Left ventricle myocardium inferior (tissue), 1 donor: ENCODE measurements at regions not wholly inside any gene's neighbourhood (a gene's known extent, or its start where the extent isn't known, plus 50 kb on each side); places are given as distances from the start of the nearest gene placed in this dataset.

ENCODE experiments used
- DNase-seq: peaks from one replicate; pipeline ENCODE4 v3.0.0-alpha.2; 2020
- H3K27ac ChIP-seq: fragments of 200-600 bp; replicated peaks from 2 replicates; pipeline ENCODE4 v1.8.0; 2021
- H3K27me3 ChIP-seq: fragments of 200-600 bp; 2 replicates; pipeline ENCODE4 v1.8.0; 2021; ENCODE audit warnings: low read depth
- H3K36me3 ChIP-seq: fragments of 200-600 bp; 2 replicates; pipeline ENCODE4 v1.8.0; 2021
- H3K4me1 ChIP-seq: fragments of 200-600 bp; 2 replicates; pipeline ENCODE4 v1.8.0; 2021
- H3K4me3 ChIP-seq: fragments of 200-600 bp; 2 replicates; pipeline ENCODE4 v1.8.0; 2021; ENCODE audit warnings: mild to moderate bottlenecking, moderate library complexity
- H3K9me3 ChIP-seq: fragments of 200-600 bp; replicated peaks from 2 replicates; pipeline ENCODE4 v1.8.0; 2021
- intact Hi-C: fragments of 100-400 bp; cut with micrococcal nuclease; formaldehyde crosslinking; loops from one replicate; pipeline ENCODE4 v1.11.0; 2022
- TF ChIP-seq, protein P1 (sequence below): fragments of 200-600 bp; IDR thresholded peaks from 2 replicates; pipeline ENCODE4 v1.8.0; 2021; ENCODE audit warnings: antibody characterized with exemption, mild to moderate bottlenecking, borderline replicate concordance
- donor health status: DM: no; HTN: yes; CAD: no; lungs with severe emphysema.

DNA sequence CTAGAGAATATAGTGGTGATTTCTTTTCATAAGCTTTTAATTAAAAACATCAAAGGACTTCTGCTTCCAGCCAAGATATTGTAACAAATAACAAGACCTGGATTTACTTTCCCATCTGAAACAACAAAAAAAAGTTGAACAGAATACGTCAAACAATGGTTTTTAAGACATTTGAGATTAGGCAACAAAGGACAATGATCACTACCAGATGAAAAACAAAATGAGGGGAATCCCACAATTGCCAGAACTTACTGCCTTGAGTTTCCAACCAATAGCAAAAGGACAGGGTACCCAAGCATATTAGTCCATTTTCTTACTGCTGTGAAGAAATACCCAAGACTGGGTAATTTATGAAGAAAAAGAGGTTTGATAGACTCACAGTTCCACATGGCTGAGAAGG is 341.4 kb upstream of the INTU start:
- no peak for DNase-seq
- peaks cover 30% of the 10 kb centered on the region for H3K9me3 ChIP-seq
- H3K27ac ChIP-seq: no peak overlapping the region
- no peaks in the 10 kb centered on the region for H3K27me3 ChIP-seq
- no peaks in the 10 kb centered on the region for H3K4me1 ChIP-seq
- TF ChIP-seq, protein P1, sequence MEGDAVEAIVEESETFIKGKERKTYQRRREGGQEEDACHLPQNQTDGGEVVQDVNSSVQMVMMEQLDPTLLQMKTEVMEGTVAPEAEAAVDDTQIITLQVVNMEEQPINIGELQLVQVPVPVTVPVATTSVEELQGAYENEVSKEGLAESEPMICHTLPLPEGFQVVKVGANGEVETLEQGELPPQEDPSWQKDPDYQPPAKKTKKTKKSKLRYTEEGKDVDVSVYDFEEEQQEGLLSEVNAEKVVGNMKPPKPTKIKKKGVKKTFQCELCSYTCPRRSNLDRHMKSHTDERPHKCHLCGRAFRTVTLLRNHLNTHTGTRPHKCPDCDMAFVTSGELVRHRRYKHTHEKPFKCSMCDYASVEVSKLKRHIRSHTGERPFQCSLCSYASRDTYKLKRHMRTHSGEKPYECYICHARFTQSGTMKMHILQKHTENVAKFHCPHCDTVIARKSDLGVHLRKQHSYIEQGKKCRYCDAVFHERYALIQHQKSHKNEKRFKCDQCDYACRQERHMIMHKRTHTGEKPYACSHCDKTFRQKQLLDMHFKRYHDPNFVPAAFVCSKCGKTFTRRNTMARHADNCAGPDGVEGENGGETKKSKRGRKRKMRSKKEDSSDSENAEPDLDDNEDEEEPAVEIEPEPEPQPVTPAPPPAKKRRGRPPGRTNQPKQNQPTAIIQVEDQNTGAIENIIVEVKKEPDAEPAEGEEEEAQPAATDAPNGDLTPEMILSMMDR: no peak
- no peaks in the 10 kb centered on the region for H3K36me3 ChIP-seq
- intact Hi-C loops: no loop called here
- H3K4me3 ChIP-seq: no peak overlapping the region

DNA sequence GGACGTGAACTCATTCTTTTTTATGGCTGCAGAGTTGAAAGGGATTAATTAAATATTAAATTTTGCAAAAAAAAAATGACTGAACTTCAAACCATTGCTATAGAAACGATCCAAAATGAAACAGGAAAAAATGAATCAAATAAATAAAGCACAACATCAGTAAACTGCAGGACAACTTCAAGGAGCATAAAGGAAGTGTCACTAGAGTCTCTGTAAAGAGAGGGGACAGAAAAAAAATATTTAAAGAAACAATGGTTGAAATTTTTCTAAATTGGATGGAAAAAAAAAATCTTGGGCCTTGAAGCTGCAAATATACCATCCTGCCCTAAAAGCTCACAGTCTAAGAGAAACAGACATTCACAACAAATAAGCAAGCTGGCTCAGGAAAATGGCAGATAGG is 339.3 kb upstream of the INTU start:
- Histone ChIP-seq H3K27ac (no peak overlapping the region), H3K9me3 (peaks cover 45% of the 10 kb centered on the region), H3K27me3 (no peaks in the 10 kb centered on the region), H3K4me1 (no peaks in the 10 kb centered on the region), H3K4me3 (no peak overlapping the region), H3K36me3 (no peaks in the 10 kb centered on the region)
- no peak for DNase-seq
- TF ChIP-seq, protein P1: no peak
- intact Hi-C loops: no loop called here

DNA sequence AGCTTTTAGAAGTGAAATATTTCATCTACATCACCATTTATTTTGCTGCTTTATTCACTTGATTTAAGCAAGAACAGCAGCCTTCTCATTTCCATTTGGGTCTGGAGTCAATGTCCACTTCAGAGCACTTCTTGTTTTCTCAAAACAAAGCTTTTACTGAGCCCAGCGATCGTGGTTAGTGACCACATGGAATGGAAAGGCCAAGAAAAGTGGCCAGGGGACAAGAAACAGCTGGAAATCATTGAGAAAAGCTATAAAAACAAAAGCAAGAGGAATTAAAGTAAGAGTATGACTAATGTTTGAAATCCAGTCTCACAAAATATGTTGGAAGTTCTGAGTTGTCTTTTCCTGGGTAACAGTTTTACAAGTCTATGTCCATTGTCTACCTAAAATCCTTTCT is 328.4 kb upstream of the INTU start:
- Histone ChIP-seq H3K9me3 (peaks cover 40% of the 10 kb centered on the region), H3K27ac (no peak overlapping the region), H3K36me3 (no peaks in the 10 kb centered on the region), H3K27me3 (no peaks in the 10 kb centered on the region), H3K4me3 (no peak overlapping the region), H3K4me1 (no peaks in the 10 kb centered on the region)
- TF ChIP-seq, protein P1: no peak
- intact Hi-C loops: no loop called here
- DNase-seq: no peak

DNA sequence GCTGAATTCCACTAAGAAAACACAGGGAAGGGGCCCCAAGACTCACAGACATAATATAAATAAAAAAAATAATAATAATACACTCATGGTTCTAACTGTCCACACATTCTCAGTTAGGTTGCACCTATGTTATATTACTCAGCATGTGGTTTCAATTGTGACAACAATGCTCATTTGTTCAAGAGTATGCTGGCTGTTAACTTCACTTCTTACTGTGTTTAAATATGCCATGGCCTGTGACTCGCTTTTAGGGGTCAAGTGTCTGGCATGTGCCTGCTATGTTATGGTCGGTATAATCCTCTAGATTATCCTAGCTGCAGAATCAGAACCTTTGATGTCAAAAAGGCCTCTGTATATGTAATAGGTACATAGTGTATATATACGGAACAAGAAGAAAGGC is 324.8 kb upstream of the INTU start:
- Histone ChIP-seq H3K27me3 (no peaks in the 10 kb centered on the region), H3K4me3 (no peak overlapping the region), H3K36me3 (no peaks in the 10 kb centered on the region), H3K4me1 (no peaks in the 10 kb centered on the region), H3K9me3 (peaks cover 20% of the 10 kb centered on the region), H3K27ac (no peak overlapping the region)
- DNase-seq: no peak
- intact Hi-C loops: no loop called here
- TF ChIP-seq, protein P1: no peak

DNA sequence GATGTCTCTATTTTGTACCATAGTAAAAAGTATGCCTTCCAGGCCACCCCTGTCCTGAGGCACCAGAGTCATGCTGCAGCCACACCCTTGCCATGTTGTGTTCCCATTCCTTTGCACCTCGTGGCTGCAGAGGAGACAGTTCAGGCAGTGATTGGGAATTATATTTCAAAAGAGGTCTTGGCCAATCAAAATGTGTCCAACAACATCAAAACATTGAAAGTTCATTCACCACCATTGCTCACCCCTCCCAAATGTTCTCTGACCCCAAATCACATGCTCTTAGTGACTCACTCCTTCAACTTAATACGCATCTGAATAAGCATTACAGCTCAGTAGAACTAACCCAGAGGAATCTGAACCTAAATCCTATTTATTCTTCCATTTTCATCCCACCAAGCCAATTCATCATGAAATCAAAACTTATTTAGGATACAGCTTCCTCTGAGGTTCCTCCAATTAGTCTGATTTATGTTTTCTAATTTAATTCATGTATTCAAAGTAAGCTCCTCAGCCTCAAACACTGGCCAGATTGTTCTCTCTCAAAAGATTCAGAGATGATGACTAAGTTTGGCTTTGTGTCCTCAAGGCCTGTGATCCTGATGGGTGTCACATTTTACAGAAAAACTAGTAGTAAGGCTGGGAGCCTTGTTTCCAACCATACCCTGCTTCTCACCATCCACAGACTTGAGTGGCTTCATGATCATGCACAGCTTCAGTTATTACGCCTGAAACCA is 323.2 kb upstream of the INTU start:
- no peaks in the 10 kb centered on the region for H3K4me1 ChIP-seq
- peaks cover 28% of the 10 kb centered on the region for H3K9me3 ChIP-seq
- no peaks in the 10 kb centered on the region for H3K27me3 ChIP-seq
- TF ChIP-seq, protein P1: no peak
- no peak for DNase-seq
- no peak overlapping the region for H3K27ac ChIP-seq
- intact Hi-C loops: no loop called here
- H3K36me3 ChIP-seq: no peaks in the 10 kb centered on the region
- H3K4me3 ChIP-seq: no peak overlapping the region
